HuH-7.5 (cell line): ENCODE measurements at regions not wholly inside any gene's neighbourhood (a gene's known extent, or its start where the extent isn't known, plus 50 kb on each side); places are given as distances from the start of the nearest gene placed in this dataset.
"Not testable (repeated sequence)": the region's sequence is repeated elsewhere in the genome, so short reads cannot be mapped to it uniquely, and the experiment has no call there.

Experiments
- DNase-seq: peaks from one replicate; pipeline ENCODE4 v3.0.0; 2011; ENCODE audit warnings: low spot score

- no peak for DNase-seq
Measured at GRCh38 chr3:145177828-145178227, 983.2 kb downstream of the PLOD2 start.

GRCh38 chr3:145182196-145182911, 978.6 kb downstream of the PLOD2 start:
- no peak for DNase-seq

- no peak for DNase-seq
Measured at GRCh38 chr3:145183261-145183660, 977.7 kb downstream of the PLOD2 start.

GRCh38 chr3:145188079-145188770, 972.8 kb downstream of the PLOD2 start:
- DNase-seq, result no peak

GRCh38 chr3:145190138-145190537, 970.8 kb downstream of the PLOD2 start:
- DNase-seq, result no peak

GRCh38 chr3:145190761-145191160, 970.2 kb downstream of the PLOD2 start:
- DNase-seq, result no peak

- DNase-seq, result no peak
Measured at GRCh38 chr3:145191543-145191942, 969.4 kb downstream of the PLOD2 start.

GRCh38 chr3:145197051-145197820, 963.7 kb downstream of the PLOD2 start:
- no peak for DNase-seq

- DNase-seq, result no peak
Measured at GRCh38 chr3:145197821-145198220, 963.2 kb downstream of the PLOD2 start.

GRCh38 chr3:145209561-145209960, 951.4 kb downstream of the PLOD2 start:
- no peak for DNase-seq

GRCh38 chr3:145219355-145220235, 941.4 kb downstream of the PLOD2 start:
- DNase-seq, result no peak

GRCh38 chr3:145224886-145225285, 936.1 kb downstream of the PLOD2 start:
- DNase-seq, result no peak

- no peak for DNase-seq
Measured at GRCh38 chr3:145243875-145244274, 917.1 kb downstream of the PLOD2 start.

GRCh38 chr3:145244327-145244726, 916.7 kb downstream of the PLOD2 start:
- no peak for DNase-seq

GRCh38 chr3:145246291-145246690, 914.7 kb downstream of the PLOD2 start:
- no peak for DNase-seq

GRCh38 chr3:145248928-145249327, 912.1 kb downstream of the PLOD2 start:
- DNase-seq, result no peak

- no peak for DNase-seq
Measured at GRCh38 chr3:145251311-145251710, 909.7 kb downstream of the PLOD2 start.

GRCh38 chr3:145257967-145258366, 903.0 kb downstream of the PLOD2 start:
- not testable (repeated sequence) for DNase-seq

GRCh38 chr3:145259166-145259880, 901.7 kb downstream of the PLOD2 start:
- no peak for DNase-seq

- DNase-seq, result not testable (repeated sequence)
Measured at GRCh38 chr3:145263458-145263857, 897.5 kb downstream of the PLOD2 start.

- no peak for DNase-seq
Measured at GRCh38 chr3:145266368-145266767, 894.6 kb downstream of the PLOD2 start.
